ENCODE measurements at regions not wholly inside any gene's neighbourhood (a gene's known extent, or its start where the extent isn't known, plus 50 kb on each side); places are given as distances from the start of the nearest gene placed in this dataset.

DNA sequence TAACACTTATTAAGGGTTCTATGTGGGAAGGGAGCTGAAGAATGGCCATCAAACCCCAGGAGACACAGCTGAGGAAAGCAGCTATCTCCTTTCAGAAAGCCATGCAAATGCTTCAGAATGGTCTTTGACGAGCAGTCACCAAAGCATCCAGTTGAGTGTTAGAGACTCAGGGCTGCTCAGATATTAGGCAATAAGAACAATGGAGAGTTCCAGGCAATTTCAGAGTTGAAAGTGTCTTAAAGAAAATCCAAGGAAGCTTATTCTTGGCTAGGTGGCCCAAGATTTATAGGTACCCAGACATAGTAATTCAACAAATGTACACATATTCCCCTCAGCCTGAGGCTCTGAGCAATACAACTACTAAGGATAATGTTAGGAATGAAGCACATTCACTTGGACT is 180.1 kb upstream of the SOX4 start:
- H3K4me1 Mint-ChIP-seq = no peaks in the 10 kb centered on the region
- no peak overlapping the region for H3K4me3 Mint-ChIP-seq
- no peaks in the 10 kb centered on the region for H3K36me3 Mint-ChIP-seq
- peaks cover under 1% of the 10 kb centered on the region for H3K27me3 Mint-ChIP-seq
- no peak for DNase-seq
- peaks cover 1% of the 10 kb centered on the region for H3K9me3 Mint-ChIP-seq
- H3K27ac Mint-ChIP-seq = no peak overlapping the region

DNA sequence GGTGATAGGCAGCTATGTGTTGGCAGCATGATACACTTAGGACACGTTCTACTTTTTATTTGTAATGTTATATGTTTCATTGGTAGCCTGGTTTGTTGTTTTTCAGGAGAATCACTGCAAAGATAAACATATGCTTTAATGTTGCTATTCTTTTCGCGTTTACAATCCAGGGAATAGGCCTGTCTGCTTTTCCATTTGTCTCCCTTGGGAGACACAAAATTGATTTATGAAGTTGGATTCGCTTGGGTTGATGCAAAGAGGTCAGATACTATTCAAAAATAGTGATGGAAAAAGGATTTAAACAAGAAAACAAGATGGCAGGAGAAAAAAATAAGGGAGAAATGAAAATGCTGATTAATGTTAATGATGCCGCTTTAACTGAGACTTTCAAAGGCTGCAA is 179.5 kb upstream of the SOX4 start:
- Mint-ChIP-seq H3K4me3 (no peak overlapping the region), H3K27ac (no peak overlapping the region), H3K9me3 (peaks cover 1% of the 10 kb centered on the region), H3K36me3 (no peaks in the 10 kb centered on the region), H3K27me3 (no peaks in the 10 kb centered on the region), H3K4me1 (no peaks in the 10 kb centered on the region)
- no peak for DNase-seq

DNA sequence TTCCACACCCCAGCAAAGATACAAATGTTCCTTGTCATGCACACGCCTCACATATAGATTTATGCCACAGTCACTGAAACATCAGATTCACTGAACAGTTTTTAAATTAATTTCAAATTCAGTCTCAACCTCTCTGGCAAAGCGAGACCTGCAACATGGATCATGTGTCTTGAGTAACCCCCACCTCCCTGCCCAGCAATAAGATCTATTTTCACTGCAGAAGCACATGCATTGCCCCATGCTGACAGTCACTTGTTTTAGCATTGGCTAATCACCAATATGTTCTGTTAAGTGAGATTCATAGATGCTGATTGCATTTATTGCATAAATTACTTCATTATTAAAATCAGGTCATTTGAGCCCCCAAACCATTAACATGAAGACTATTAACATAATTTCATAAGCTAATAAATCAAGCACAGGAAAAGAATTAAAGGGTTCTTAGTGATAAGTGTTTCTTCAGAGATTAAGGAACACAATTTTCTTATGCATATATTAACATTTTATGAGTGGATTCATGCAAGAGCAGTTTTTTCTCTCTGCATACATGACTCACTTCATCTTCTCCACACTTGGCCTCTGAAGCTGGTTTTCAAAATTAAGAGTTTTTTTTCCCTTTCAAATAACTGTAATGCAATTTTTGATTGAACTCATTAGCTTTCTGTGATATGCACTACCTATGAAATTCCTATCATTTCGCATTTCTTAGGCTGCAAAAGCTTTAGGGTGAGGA is 173.2 kb upstream of the SOX4 start:
- no peaks in the 10 kb centered on the region for H3K36me3 Mint-ChIP-seq

DNA sequence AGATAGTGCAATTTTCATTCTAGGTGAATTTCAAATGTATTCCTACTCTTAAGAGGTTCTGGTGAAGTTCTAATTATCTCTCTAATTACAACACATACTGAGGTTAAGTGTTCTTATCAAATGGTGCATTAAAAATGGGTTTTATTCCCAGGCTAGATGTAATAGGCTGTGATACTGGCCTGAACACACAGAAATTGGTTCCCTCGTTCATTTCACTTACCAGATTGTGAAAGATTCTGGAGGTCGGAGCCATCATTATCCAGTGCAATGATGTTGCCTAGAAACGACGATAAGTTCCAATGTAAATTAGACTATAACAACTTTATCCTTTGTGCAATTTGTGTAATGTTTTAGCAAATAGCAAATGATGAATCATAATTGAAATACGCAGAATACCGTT is 172.6 kb upstream of the SOX4 start:
- H3K36me3 Mint-ChIP-seq = no peaks in the 10 kb centered on the region
- no peak overlapping the region for H3K4me3 Mint-ChIP-seq
- H3K9me3 Mint-ChIP-seq = peaks cover 2% of the 10 kb centered on the region
- H3K27me3 Mint-ChIP-seq = peaks cover 8% of the 10 kb centered on the region
- H3K4me1 Mint-ChIP-seq = no peaks in the 10 kb centered on the region
- H3K27ac Mint-ChIP-seq = no peak overlapping the region
- no peak for DNase-seq

More for the DNA sequence above, 173.2 kb upstream of the SOX4 start:
- Mint-ChIP-seq H3K4me3 (no peak overlapping the region), H3K27ac (no peak overlapping the region), H3K9me3 (no peaks in the 10 kb centered on the region), H3K4me1 (no peaks in the 10 kb centered on the region), H3K27me3 (peaks cover 8% of the 10 kb centered on the region)
- DNase-seq = no peak

DNA sequence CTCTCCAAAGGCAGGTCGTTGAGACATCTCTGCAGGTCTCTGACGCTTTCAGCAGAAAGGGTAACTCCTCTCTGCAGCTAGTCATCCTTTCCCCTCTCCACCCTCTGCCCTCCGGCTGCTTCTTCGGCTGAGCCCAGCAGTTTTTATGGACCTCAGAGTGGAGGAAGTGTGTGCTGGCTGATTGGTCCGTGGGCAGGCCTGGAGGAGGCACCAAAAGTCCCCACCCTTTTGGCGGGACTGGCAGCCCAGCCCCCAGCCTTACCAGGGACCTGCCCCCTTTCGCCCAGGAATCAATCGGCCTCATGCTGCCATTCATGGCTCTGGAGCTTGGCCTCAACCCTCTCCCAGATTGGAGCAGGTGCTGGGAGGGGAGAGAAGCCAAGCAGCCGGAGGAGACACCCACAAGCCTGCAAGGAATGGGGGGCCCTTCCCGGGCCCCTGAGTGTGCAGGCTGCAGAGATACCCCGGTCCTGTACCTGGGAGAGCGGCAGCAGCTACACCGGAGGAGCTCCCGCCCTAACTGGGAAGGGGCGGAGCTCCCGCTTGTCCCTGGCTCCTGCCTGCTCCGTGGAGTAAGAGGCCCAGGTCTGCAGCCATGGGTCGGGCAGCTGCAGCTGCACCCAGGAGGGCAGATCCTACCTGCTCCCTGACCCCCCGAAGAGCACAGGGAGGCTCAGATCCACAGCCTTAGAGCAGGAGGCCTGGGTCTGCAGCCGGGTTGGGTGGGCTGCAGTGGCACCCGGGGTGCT is 170.3 kb upstream of the SOX4 start:
- Mint-ChIP-seq H3K4me3 (no peak overlapping the region), H3K4me1 (no peaks in the 10 kb centered on the region), H3K9me3 (peaks cover 4% of the 10 kb centered on the region), H3K27ac (no peak overlapping the region), H3K36me3 (no peaks in the 10 kb centered on the region), H3K27me3 (peaks cover 8% of the 10 kb centered on the region)
- no peak for DNase-seq

DNA sequence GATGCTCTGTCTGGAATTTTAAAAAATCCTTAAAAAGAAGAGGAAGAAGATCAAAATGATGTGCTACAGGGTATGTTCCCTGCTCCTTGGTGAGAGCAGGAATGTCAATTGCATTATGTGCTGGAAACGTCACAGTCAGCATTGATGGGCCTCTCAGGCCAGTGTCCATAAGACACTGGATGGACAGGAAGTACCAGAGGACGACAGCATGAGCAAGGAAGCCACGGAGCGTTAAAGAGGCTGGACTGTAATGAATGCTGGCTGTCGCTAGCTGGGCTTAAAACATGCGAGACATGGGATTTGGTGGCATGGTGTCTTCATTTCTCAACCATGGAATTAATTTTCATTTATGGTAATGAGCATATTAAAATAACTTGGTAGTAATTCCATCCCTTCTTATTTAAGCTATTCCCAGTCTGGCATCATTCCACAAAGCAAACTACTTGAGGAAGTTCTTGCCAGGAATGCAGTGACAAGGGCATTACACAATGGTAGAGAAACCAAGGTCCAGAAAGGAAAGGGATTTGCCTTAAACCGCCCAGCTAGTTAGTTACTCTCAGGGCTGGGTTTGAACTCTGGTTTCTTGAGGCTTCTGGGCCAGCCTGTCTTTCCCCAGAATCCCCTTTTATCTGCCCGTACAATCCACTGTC is 166.6 kb upstream of the SOX4 start:
- Mint-ChIP-seq H3K27me3 (peaks cover 12% of the 10 kb centered on the region), H3K4me3 (no peak overlapping the region), H3K27ac (no peak overlapping the region), H3K4me1 (no peaks in the 10 kb centered on the region), H3K36me3 (no peaks in the 10 kb centered on the region), H3K9me3 (peaks cover 4% of the 10 kb centered on the region)
- DNase-seq = no peak

DNA sequence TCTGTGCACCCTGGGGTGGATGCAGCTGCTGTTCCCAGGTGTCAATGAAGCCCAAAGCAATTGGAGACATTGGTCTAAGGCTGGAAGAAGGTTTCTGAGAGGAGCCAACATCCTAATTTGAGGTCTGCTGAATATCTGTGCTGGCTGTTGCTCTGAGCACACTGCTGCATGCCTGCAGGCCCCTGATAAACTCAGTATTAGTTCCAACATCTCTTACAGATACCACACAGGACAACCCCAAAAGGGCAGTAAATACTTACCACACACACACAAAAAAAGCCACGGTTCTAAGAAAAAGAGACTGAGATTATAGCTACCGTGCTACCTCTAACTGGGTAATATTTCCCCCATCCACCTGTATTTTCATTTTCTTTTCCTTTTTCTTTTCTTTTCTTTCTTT is 164.3 kb upstream of the SOX4 start:
- H3K4me1 Mint-ChIP-seq = no peaks in the 10 kb centered on the region
- H3K27me3 Mint-ChIP-seq = peaks cover 14% of the 10 kb centered on the region
- peaks cover 4% of the 10 kb centered on the region for H3K9me3 Mint-ChIP-seq
- no peak for DNase-seq
- no peak overlapping the region for H3K27ac Mint-ChIP-seq
- no peak overlapping the region for H3K4me3 Mint-ChIP-seq
- no peaks in the 10 kb centered on the region for H3K36me3 Mint-ChIP-seq

DNA sequence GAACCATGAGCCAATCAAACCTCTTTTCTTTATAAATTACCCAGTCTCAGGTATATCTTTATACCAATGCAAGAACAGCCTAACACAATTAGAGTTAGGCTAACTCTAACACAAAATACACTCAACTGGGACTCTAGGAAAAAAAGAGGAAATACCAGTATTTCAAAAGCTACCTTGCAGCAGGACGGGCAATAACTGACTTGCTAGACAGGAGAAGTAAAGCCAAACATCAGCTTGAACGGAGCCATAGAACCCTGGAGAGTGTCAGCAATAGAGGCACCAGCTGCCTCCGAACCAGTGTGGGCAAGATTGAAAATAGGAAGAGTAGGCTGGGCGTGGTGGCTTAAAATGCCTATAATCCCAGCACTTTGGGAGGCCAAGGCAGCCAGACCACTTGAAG is 162.0 kb upstream of the SOX4 start:
- DNase-seq = no peak
- Mint-ChIP-seq H3K27ac (no peak overlapping the region), H3K4me1 (no peaks in the 10 kb centered on the region), H3K4me3 (no peak overlapping the region), H3K27me3 (peaks cover 14% of the 10 kb centered on the region), H3K36me3 (no peaks in the 10 kb centered on the region), H3K9me3 (no peaks in the 10 kb centered on the region)

DNA sequence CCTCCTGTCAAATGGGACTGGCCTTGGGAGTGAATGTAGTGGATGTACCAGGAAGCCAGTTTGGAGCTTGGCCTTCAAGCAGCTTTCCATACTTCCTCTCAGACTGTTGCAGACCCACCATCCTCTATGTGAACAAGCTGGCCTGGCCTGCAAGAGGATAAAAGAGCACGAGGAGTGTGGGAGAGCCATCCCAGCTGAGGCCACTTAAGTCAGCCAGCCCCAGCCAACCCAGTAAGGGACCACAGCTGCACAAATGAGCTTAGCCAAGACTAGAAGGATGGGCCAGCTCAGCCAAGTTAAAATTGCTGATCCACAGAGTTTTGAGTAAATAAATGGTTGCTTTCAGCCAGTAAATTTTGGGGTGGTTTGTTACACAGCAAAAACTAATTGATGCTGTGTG is 156.9 kb upstream of the SOX4 start:
- Mint-ChIP-seq H3K4me1 (peaks cover 21% of the 10 kb centered on the region), H3K9me3 (no peaks in the 10 kb centered on the region), H3K4me3 (no peak overlapping the region), H3K27me3 (peaks cover 7% of the 10 kb centered on the region), H3K36me3 (no peaks in the 10 kb centered on the region), H3K27ac (no peak overlapping the region)
- DNase-seq = no peak

DNA sequence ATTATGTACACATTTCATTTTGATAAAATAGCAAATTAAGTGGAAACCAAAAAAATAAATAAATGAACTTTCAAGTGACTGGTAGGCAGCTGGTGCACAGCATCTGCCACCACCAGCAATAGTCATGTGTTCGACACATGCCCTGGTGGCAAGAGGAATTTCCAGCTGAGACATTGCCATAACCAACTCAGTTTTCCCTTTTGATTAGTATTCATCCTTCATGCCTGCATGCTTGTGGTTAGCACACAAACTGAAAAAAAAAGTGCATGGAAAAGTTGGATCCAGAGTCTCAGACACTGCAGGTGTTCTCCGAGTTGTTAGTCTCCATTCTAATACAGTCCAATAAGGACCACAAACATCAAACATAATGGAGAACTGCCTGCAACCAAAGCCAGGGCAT is 156.0 kb upstream of the SOX4 start:
- H3K27me3 Mint-ChIP-seq = peaks cover 7% of the 10 kb centered on the region
- H3K27ac Mint-ChIP-seq = no peak overlapping the region
- peaks cover 21% of the 10 kb centered on the region for H3K4me1 Mint-ChIP-seq
- H3K36me3 Mint-ChIP-seq = no peaks in the 10 kb centered on the region
- no peaks in the 10 kb centered on the region for H3K9me3 Mint-ChIP-seq
- H3K4me3 Mint-ChIP-seq = no peak overlapping the region
- DNase-seq = no peak

DNA sequence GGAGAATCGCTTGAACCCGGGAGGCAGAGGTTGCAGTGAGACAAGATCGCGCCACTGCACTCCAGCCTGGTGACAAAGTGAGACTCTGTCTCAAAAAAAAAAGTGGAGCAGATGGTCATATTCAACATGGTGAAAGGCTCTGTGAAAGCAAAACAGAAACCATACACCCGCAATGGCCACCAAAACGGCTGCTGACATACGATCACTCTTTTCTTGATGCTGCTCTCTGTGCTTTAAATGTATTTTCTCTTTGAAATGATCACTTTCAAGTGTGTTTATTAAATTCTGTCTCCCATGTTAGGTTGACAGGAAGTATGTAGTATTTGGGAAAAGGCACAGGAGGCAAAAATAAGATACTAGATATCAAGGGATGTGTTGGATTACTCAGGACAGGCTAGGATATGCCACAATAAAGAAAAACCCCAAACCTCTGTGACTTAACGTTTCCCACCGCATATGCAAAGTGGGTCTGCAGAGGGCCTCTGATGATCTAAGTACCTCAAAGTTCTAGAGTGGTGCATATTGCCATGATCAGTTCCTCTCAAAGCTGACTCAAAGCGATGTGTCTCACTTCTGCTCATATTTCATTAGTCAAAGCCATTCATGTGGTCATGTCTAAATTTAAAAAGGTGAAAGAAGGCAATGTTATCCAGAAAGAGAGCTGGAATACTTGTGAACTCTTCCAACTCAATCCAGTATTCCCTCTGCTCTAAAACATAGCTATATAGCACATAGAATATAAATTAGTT is 155.1 kb upstream of the SOX4 start:
- H3K9me3 Mint-ChIP-seq = no peaks in the 10 kb centered on the region
- DNase-seq = peak; percentile 55
- H3K27ac Mint-ChIP-seq = peak overlapping the region; percentile 81
- H3K36me3 Mint-ChIP-seq = no peaks in the 10 kb centered on the region
- H3K4me3 Mint-ChIP-seq = peak overlapping the region; percentile 16
- peaks cover 10% of the 10 kb centered on the region for H3K27me3 Mint-ChIP-seq
- H3K4me1 Mint-ChIP-seq = peaks cover 21% of the 10 kb centered on the region

DNA sequence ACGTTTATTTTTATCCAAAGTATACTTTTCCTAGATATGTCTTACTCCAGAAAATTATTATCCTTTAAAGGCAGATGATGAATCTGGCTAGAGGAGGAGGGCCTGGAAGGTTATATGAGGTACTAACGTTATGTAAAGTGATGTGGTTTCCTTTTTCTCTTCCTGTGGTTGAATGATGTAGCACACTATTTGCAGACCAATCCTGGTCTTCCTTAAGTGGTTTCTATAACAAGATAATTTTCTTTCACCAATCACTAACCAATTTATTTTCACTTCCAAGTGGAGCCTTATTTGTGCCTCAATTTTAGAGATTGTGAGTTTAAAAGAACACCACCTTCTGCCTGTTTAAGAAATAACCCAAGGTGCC is 154.6 kb upstream of the SOX4 start:
- H3K4me3 Mint-ChIP-seq = no peak overlapping the region
- no peaks in the 10 kb centered on the region for H3K9me3 Mint-ChIP-seq
- peaks cover 7% of the 10 kb centered on the region for H3K27me3 Mint-ChIP-seq
- DNase-seq = no peak
- H3K36me3 Mint-ChIP-seq = no peaks in the 10 kb centered on the region
- H3K4me1 Mint-ChIP-seq = peaks cover 21% of the 10 kb centered on the region
- peak overlapping the region; percentile 2 for H3K27ac Mint-ChIP-seq

DNA sequence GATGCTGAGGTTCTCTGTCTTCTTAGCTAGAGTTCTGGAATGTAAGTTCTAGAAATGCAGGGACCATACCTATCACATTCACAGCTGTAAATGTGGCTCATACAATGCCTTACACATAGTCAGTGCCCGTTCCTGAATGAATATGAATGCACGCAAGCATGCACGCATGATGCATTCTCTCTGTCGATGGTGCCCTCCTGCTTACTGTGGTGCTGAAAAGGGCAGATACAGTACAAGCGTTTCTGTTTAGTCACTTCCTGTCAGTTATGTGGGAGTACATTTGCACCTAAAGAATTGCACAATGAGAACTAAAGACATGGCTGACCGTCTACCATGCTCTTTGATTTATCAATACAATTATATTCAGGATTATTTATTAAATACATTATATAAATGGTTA is 152.2 kb upstream of the SOX4 start:
- peaks cover 7% of the 10 kb centered on the region for H3K27me3 Mint-ChIP-seq
- no peaks in the 10 kb centered on the region for H3K36me3 Mint-ChIP-seq
- H3K27ac Mint-ChIP-seq = no peak overlapping the region
- H3K4me1 Mint-ChIP-seq = peaks cover 21% of the 10 kb centered on the region
- H3K4me3 Mint-ChIP-seq = no peak overlapping the region
- H3K9me3 Mint-ChIP-seq = no peaks in the 10 kb centered on the region
- DNase-seq = no peak

DNA sequence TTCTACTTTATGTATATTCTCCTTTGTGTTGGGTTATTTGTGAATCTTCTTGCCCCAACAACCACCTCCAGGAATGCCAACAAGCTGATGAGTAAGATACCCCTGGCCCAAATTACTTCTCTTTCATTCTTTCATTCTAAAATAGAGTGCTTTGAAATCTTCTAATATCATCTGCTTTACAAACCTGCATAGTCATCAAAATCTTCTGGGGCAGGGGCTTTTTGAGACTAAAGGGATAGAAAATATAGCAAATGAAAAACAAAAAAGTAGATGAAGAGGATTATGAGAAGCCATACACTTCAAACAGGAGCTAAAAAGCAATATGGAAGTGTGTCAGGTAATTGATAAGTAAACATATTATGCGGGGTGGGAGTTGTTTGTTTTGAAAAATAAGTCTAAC is 150.7 kb upstream of the SOX4 start:
- Mint-ChIP-seq H3K27ac (no peak overlapping the region), H3K9me3 (no peaks in the 10 kb centered on the region), H3K27me3 (peaks cover 7% of the 10 kb centered on the region), H3K4me3 (no peak overlapping the region), H3K4me1 (peaks cover 18% of the 10 kb centered on the region), H3K36me3 (no peaks in the 10 kb centered on the region)
- no peak for DNase-seq

DNA sequence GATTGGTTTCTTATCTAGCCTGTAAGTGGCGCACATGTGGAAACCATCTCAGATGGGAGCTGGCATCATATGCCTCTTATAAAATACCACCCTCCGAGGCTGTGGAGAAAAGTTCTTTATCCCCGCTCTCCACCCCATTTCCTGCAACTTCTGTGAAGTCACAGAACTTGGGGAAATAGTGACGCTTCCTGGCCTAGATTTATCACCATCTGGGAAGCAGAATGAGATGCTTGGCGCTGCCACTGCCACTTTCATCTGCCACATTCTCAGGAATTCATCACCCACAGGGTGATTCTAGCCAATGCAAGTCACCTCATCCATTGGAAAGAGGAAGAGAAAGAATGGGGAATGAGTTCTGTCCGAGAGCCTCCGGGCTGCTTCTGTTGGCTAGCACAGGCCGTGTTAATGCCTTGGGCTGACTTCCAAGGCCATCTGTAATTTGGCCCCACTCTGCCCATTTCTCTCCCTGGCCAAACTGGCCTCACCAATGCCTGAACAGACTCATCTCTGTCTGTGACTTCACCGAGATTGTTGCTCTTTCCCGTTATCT is 148.8 kb upstream of the SOX4 start:
- Mint-ChIP-seq H3K4me1 (no peaks in the 10 kb centered on the region), H3K27me3 (peaks cover 10% of the 10 kb centered on the region), H3K27ac (no peak overlapping the region), H3K36me3 (no peaks in the 10 kb centered on the region), H3K9me3 (no peaks in the 10 kb centered on the region), H3K4me3 (no peak overlapping the region)
- DNase-seq = no peak

Data from activated naive CD8-positive, alpha-beta T cell treated with anti-CD3 and anti-CD28 coated beads for 36 hours (primary cell).